IMR-90 (cell line): ENCODE measurements at regions not wholly inside any gene's neighbourhood (a gene's known extent, or its start where the extent isn't known, plus 50 kb on each side); places are given as distances from the start of the nearest gene placed in this dataset.

Experiments used
- ATAC-seq: fragments of 200-7000 bp; cut with Tn5 transposase; 2 replicates; pipeline ENCODE4 v1.9.1; 2020; ENCODE audit warnings: low read depth, mild to moderate bottlenecking, moderate library complexity
- BruUV-seq: library from RNA; stranded (reverse); fragments of 400-500 nt; replicated peaks from 2 replicates; lab custom pipeline; 2021; lab: Mats Ljungman, UMichigan
- CTCF ChIA-PET: fragments of 300-600 bp; formaldehyde crosslinking; extraction: SDS; loops from one replicate; lab custom pipeline; 2021; ENCODE audit warnings: antibody characterized with exemption; lab: Yijun Ruan, JAX
- POLR2A ChIA-PET: fragments of 300-600 bp; sonication (Branson Sonifier 250); formaldehyde crosslinking; loops from one replicate; lab custom pipeline; 2022; ENCODE audit warnings: antibody characterized with exemption; ENCODE audit not compliant: unreplicated experiment; lab: Charles Lee
- DNase-seq: peaks from one replicate; pipeline ENCODE4 v3.0.0; 2013
- H2AFZ ChIP-seq: replicated peaks from 2 replicates; pipeline ENCODE3; 2013; ENCODE audit warnings: low read length, mild to moderate bottlenecking; ENCODE audit not compliant: poor library complexity
- H2AK5ac ChIP-seq: 2 replicates; pipeline ENCODE4 v1.6.1; 2013; ENCODE audit warnings: low read depth, low read length, inconsistent platforms
- H2AK9ac ChIP-seq: replicated peaks from 2 replicates; pipeline ENCODE3; 2013; ENCODE audit warnings: mild to moderate bottlenecking, low read depth, low read length, moderate library complexity; ENCODE audit not compliant: poor library complexity
- H2BK120ac ChIP-seq: 2 replicates; pipeline ENCODE4 v1.6.1; 2013; ENCODE audit warnings: low read depth, low read length, inconsistent platforms
- H2BK15ac ChIP-seq: 3 replicates; pipeline ENCODE4 v1.6.1; 2013; ENCODE audit warnings: low read depth, low read length, inconsistent platforms
- H2BK20ac ChIP-seq: 2 replicates; pipeline ENCODE4 v1.6.1; 2013; ENCODE audit warnings: low read depth, mild to moderate bottlenecking, inconsistent platforms, low read length, moderate library complexity
- H2BK5ac ChIP-seq: 2 replicates; pipeline ENCODE4 v1.6.1; 2013; ENCODE audit warnings: mild to moderate bottlenecking, low read depth, low read length, inconsistent platforms; ENCODE audit not compliant: poor library complexity, severe bottlenecking
- H3K14ac ChIP-seq: replicated peaks from 2 replicates; pipeline ENCODE4 v1.6.1; 2013; ENCODE audit warnings: low read depth, low read length, inconsistent platforms
- H3K18ac ChIP-seq: 2 replicates; pipeline ENCODE4 v1.6.1; 2013; ENCODE audit warnings: low read depth, low read length, control low read depth
- H3K23ac ChIP-seq: 2 replicates; pipeline ENCODE4 v1.6.1; 2013; ENCODE audit warnings: low read depth, low read length, inconsistent platforms
- H3K27ac ChIP-seq: 2 replicates; pipeline ENCODE4 v1.5.1; 2013; ENCODE audit warnings: mild to moderate bottlenecking, control low read depth, low read length; ENCODE audit not compliant: insufficient read depth
- H3K27me3 ChIP-seq: 2 replicates; pipeline ENCODE4 v1.6.1; 2013; ENCODE audit warnings: low read length; ENCODE audit not compliant: control insufficient read depth, insufficient read depth
- H3K36me3 ChIP-seq: 2 replicates; pipeline ENCODE4 v1.6.1; 2013; ENCODE audit warnings: low read length, mixed read lengths; ENCODE audit not compliant: control insufficient read depth, insufficient read depth
- H3K4ac ChIP-seq: 2 replicates; pipeline ENCODE4 v1.6.1; 2013; ENCODE audit warnings: low read depth, low read length, inconsistent platforms
- H3K4me1 ChIP-seq: 2 replicates; pipeline ENCODE4 v1.6.1; 2013; ENCODE audit warnings: low read length, mixed read lengths; ENCODE audit not compliant: control insufficient read depth, insufficient read depth
- H3K4me2 ChIP-seq: 2 replicates; pipeline ENCODE4 v1.6.1; 2013; ENCODE audit warnings: low read depth, mild to moderate bottlenecking, control low read depth, low read length, moderate library complexity
- H3K4me3 ChIP-seq: 2 replicates; pipeline ENCODE4 v1.5.1; 2013; ENCODE audit warnings: low read depth, mild to moderate bottlenecking, control low read depth, low read length, moderate library complexity; ENCODE audit not compliant: insufficient read depth
- H3K56ac ChIP-seq: 2 replicates; pipeline ENCODE4 v1.6.1; 2013; ENCODE audit warnings: low read length, inconsistent platforms; ENCODE audit not compliant: insufficient read depth; ENCODE audit errors: extremely low read depth
- H3K79me1 ChIP-seq, 2 experiments: 2 replicates each; pipeline ENCODE4 v1.6.1; 2013; ENCODE audit warnings: low read length in 2 of 2, inconsistent platforms in 1 of 2, low read depth in 1 of 2
- H3K9ac ChIP-seq: 2 replicates; pipeline ENCODE4 v1.6.1; 2013; ENCODE audit warnings: low read depth, low read length, control low read depth
- H3K9me1 ChIP-seq: 2 replicates; pipeline ENCODE4 v1.6.1; 2013; ENCODE audit warnings: low read length, inconsistent platforms; ENCODE audit not compliant: insufficient read depth
- H3K9me3 ChIP-seq: 2 replicates; pipeline ENCODE4 v1.6.1; 2013; ENCODE audit warnings: low read length; ENCODE audit not compliant: control insufficient read depth, insufficient read depth
- H4K20me1 ChIP-seq: 2 replicates; pipeline ENCODE4 v1.6.1; 2013; ENCODE audit warnings: low read length, inconsistent platforms; ENCODE audit not compliant: insufficient read depth
- H4K5ac ChIP-seq: 2 replicates; pipeline ENCODE4 v1.6.1; 2013; ENCODE audit warnings: mild to moderate bottlenecking, low read depth, low read length, control low read depth
- H4K8ac ChIP-seq, 2 experiments: 2 replicates each; pipeline ENCODE4 v1.6.1; 2013; ENCODE audit warnings: low read depth in 2 of 2, low read length in 2 of 2, control low read depth in 1 of 2, inconsistent platforms in 1 of 2
- H4K91ac ChIP-seq: 2 replicates; pipeline ENCODE4 v1.6.1; 2013; ENCODE audit warnings: low read depth, low read length, inconsistent platforms; ENCODE audit not compliant: insufficient read depth
- BHLHE40 ChIP-seq: fragments of 150-350 bp; IDR thresholded peaks from 2 replicates; pipeline ENCODE4 v1.6.1; 2016; ENCODE audit warnings: mild to moderate bottlenecking, low read depth, low read length
- CEBPB ChIP-seq: IDR thresholded peaks from 2 replicates; pipeline ENCODE4 v1.6.1; 2012; ENCODE audit warnings: low read depth, low read length, improper control_type of control experiment
- CHD1 ChIP-seq: IDR thresholded peaks from 2 replicates; pipeline ENCODE4 v1.6.1; 2012; ENCODE audit warnings: low read depth, low read length, improper control_type of control experiment
- FOS ChIP-seq: fragments of 150-350 bp; IDR thresholded peaks from 2 replicates; pipeline ENCODE4 v1.6.1; 2016; ENCODE audit warnings: low read depth, low read length
- MAFK ChIP-seq: IDR thresholded peaks from 2 replicates; pipeline ENCODE4 v1.6.1; 2012; ENCODE audit warnings: low read depth, low read length, improper control_type of control experiment
- MAZ ChIP-seq: IDR thresholded peaks from 2 replicates; pipeline ENCODE4 v1.6.1; 2012; ENCODE audit warnings: low read depth, mild to moderate bottlenecking, low read length, improper control_type of control experiment, moderate library complexity, borderline replicate concordance
- MXI1 ChIP-seq: IDR thresholded peaks from 2 replicates; pipeline ENCODE4 v1.6.1; 2012; ENCODE audit warnings: low read depth, mild to moderate bottlenecking, low read length, moderate library complexity, borderline replicate concordance
- NFE2L2 ChIP-seq: fragments of 150-350 bp; IDR thresholded peaks from 2 replicates; pipeline ENCODE4 v1.6.1; 2016; ENCODE audit warnings: low read depth, mild to moderate bottlenecking, low read length
- POLR2A ChIP-seq: IDR thresholded peaks from 2 replicates; pipeline ENCODE4 v1.6.1; 2012; ENCODE audit warnings: mild to moderate bottlenecking, low read depth, low read length
- RAD21 ChIP-seq: IDR thresholded peaks from 2 replicates; pipeline ENCODE4 v1.6.1; 2012; ENCODE audit warnings: low read length, improper control_type of control experiment
- RCOR1 ChIP-seq: IDR thresholded peaks from 2 replicates; pipeline ENCODE4 v1.6.1; 2012; ENCODE audit warnings: mild to moderate bottlenecking, low read length, improper control_type of control experiment; ENCODE audit not compliant: insufficient replicate concordance
- RFX5 ChIP-seq: IDR thresholded peaks from 2 replicates; pipeline ENCODE4 v1.8.0; 2012; ENCODE audit warnings: low read depth, mild to moderate bottlenecking, low read length, moderate library complexity
- SMC3 ChIP-seq: fragments of 150-350 bp; IDR thresholded peaks from 2 replicates; pipeline ENCODE4 v1.6.1; 2016; ENCODE audit warnings: low read depth, mild to moderate bottlenecking, antibody characterized with exemption, low read length, moderate library complexity
- WGBS, 2 experiments: methylation state at CpG; one replicate each; pipeline versions ENCODE4 v1.1.5 to v1.1.7; 2013; ENCODE audit warnings: missing lambda C conversion rate in 2 of 2; ENCODE audit not compliant: insufficient read length in 1 of 2; ENCODE audit errors: extremely low coverage in 2 of 2; 5-methylcytosine and 5-hydroxymethylcytosine counted together
- dilution Hi-C: fragments of 300-500 bp; cut with HindIII; formaldehyde crosslinking; loops from one replicate; pipeline ENCODE4 v1.14.3; 2018; ENCODE audit warnings: low sequenced_read_pairs; ENCODE audit not compliant: unreplicated experiment
- in situ Hi-C: fragments of 300-500 bp; cut with MboI; formaldehyde crosslinking; loops from 3 replicates; pipeline ENCODE4 v1.14.3; 2019; ENCODE audit warnings: low sequenced_read_pairs, inconsistent platforms, mixed read lengths
- intact Hi-C: fragments of 100-400 bp; cut with micrococcal nuclease; formaldehyde crosslinking; loops from 2 replicates; pipeline ENCODE4 v1.10.0; 2022
- TF ChIP-seq, protein P1 (sequence below): fragments of 150-350 bp; IDR thresholded peaks from 2 replicates; pipeline ENCODE4 v1.6.1; 2017; ENCODE audit warnings: mild to moderate bottlenecking, antibody characterized with exemption, low read length, low read depth
- TF ChIP-seq, protein P2 (sequence below): fragments of 150-350 bp; IDR thresholded peaks from 2 replicates; pipeline ENCODE4 v1.6.1; 2016; ENCODE audit warnings: low read depth, mild to moderate bottlenecking, low read length, moderate library complexity, borderline replicate concordance
- TF ChIP-seq, protein P3 (sequence below): conservative IDR thresholded peaks from 2 replicates; pipeline ENCODE4 v1.5.1; 2012; ENCODE audit warnings: mild to moderate bottlenecking, low read depth, low read length, improper control_type of control experiment

DNA sequence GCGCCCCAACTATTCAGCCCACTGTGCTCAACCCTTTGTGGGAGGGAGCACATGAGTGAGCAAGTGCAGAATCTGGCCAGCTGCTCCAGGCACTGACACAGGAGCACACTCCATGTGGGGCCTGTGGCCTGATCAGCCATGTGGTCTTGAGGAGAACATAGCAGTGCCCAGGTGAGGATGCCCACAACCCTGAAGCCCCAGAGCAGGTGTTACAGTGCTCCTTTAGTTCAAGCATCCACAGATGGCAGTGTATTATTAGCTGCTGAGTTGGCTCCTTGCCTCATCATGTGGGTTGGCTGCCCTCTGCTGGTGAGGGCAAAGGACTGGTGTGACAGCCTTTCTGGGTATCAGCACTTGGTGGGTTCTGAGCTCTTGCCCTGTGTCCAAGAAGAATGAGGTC is 1588.2 kb downstream of the SI start:
- CTCF ChIA-PET = no interaction called here
- in situ Hi-C loops = no loop called here
- Histone ChIP-seq H4K8ac (no peak overlapping the region), H3K4me3 (no peak overlapping the region), H4K91ac (no peak overlapping the region), H4K5ac (no peak overlapping the region), H3K23ac (no peak overlapping the region), H3K56ac (no peak overlapping the region), H3K4me2 (no peak overlapping the region), H4K20me1 (no peaks in the 10 kb centered on the region), H3K9me3 (peaks cover 8% of the 10 kb centered on the region), H3K14ac (no peak overlapping the region), H3K79me1 (no peaks in the 10 kb centered on the region), H3K36me3 (no peaks in the 10 kb centered on the region), H3K9me1 (no peaks in the 10 kb centered on the region), H3K4me1 (no peaks in the 10 kb centered on the region), H2AK9ac (no peak overlapping the region), H2AFZ (no peak overlapping the region), H3K9ac (no peak overlapping the region), H2BK15ac (no peak overlapping the region), H3K27ac (no peak overlapping the region), H2BK20ac (no peak overlapping the region), H3K4ac (no peak overlapping the region), H2BK120ac (no peak overlapping the region), H3K18ac (no peak overlapping the region), H3K27me3 (no peaks in the 10 kb centered on the region), H2BK5ac (no peak overlapping the region), H2AK5ac (no peak overlapping the region)
- intact Hi-C loops = no loop called here
- dilution Hi-C loops = no loop called here
- TF ChIP-seq RAD21 (peak; percentile 33), SMC3 (0 out of 2 replicates have a peak, but pooled peaks have one; percentile 16), RFX5 (no peak), NFE2L2 (no peak), CEBPB (no peak), FOS (no peak), MXI1 (no peak), CHD1 (no peak), RCOR1 (no peak), POLR2A (no peak), MAZ (no peak), MAFK (no peak), BHLHE40 (no peak)
- TF ChIP-seq, protein P1, sequence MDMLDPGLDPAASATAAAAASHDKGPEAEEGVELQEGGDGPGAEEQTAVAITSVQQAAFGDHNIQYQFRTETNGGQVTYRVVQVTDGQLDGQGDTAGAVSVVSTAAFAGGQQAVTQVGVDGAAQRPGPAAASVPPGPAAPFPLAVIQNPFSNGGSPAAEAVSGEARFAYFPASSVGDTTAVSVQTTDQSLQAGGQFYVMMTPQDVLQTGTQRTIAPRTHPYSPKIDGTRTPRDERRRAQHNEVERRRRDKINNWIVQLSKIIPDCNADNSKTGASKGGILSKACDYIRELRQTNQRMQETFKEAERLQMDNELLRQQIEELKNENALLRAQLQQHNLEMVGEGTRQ = no peak
- TF ChIP-seq, protein P2, sequence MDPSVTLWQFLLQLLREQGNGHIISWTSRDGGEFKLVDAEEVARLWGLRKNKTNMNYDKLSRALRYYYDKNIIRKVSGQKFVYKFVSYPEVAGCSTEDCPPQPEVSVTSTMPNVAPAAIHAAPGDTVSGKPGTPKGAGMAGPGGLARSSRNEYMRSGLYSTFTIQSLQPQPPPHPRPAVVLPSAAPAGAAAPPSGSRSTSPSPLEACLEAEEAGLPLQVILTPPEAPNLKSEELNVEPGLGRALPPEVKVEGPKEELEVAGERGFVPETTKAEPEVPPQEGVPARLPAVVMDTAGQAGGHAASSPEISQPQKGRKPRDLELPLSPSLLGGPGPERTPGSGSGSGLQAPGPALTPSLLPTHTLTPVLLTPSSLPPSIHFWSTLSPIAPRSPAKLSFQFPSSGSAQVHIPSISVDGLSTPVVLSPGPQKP = no peak
- TF ChIP-seq, protein P3, sequence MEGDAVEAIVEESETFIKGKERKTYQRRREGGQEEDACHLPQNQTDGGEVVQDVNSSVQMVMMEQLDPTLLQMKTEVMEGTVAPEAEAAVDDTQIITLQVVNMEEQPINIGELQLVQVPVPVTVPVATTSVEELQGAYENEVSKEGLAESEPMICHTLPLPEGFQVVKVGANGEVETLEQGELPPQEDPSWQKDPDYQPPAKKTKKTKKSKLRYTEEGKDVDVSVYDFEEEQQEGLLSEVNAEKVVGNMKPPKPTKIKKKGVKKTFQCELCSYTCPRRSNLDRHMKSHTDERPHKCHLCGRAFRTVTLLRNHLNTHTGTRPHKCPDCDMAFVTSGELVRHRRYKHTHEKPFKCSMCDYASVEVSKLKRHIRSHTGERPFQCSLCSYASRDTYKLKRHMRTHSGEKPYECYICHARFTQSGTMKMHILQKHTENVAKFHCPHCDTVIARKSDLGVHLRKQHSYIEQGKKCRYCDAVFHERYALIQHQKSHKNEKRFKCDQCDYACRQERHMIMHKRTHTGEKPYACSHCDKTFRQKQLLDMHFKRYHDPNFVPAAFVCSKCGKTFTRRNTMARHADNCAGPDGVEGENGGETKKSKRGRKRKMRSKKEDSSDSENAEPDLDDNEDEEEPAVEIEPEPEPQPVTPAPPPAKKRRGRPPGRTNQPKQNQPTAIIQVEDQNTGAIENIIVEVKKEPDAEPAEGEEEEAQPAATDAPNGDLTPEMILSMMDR = 0 out of 2 replicates have a peak, but pooled peaks have one; percentile 16
- BruUV-seq = no TSS peak
- ATAC-seq (no peak), DNase-seq (no peak)
- whole genome bisulfite sequencing, 2 experiments = no CpG with 5 or more reads among the region's 1 CpG
- POLR2A ChIA-PET = no interaction called here
